Mammary epithelial cell (primary cell): ENCODE measurements at regions not wholly inside any gene's neighbourhood (a gene's known extent, or its start where the extent isn't known, plus 50 kb on each side); places are given as distances from the start of the nearest gene placed in this dataset.

Source experiments
- EZH2 ChIP-seq: IDR thresholded peaks from 2 replicates; pipeline ENCODE4 v1.6.1; 2012; ENCODE audit warnings: low read length, inconsistent platforms, borderline replicate concordance
- TF ChIP-seq, protein P1 (sequence below), 2 donors: IDR thresholded peaks in 1 of 2; conservative IDR thresholded peaks in 1 of 2; 2 replicates each; pipeline ENCODE4 v1.5.1; 2011 to 2012; ENCODE audit warnings: inconsistent platforms in 2 of 2, low read length in 2 of 2, mild to moderate bottlenecking in 2 of 2, control low read depth in 1 of 2, low read depth in 1 of 2; ENCODE audit not compliant: insufficient read depth in 1 of 2; ENCODE audit errors: extremely low read depth in 1 of 2

DNA sequence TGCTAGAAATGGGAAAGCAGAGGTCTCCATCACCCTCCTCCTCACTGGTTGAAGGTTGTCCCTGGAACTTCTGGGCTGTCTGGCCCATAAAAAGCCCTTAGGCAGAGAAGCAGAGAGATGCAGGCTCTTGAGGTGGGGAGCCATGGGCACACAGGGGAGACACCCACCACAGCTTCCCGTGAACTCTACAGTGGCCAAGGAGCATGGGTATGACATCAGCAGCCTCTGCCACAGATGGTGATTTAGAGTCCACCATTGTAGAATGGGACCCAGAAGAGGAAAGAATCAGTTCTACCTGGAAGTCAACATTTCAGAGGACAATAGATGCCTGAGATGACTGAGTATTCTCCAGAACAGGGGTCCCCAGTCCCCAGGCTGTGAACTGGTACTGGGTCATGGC is 105.6 kb upstream of the LRRN1 start:
- TF ChIP-seq, protein P1, sequence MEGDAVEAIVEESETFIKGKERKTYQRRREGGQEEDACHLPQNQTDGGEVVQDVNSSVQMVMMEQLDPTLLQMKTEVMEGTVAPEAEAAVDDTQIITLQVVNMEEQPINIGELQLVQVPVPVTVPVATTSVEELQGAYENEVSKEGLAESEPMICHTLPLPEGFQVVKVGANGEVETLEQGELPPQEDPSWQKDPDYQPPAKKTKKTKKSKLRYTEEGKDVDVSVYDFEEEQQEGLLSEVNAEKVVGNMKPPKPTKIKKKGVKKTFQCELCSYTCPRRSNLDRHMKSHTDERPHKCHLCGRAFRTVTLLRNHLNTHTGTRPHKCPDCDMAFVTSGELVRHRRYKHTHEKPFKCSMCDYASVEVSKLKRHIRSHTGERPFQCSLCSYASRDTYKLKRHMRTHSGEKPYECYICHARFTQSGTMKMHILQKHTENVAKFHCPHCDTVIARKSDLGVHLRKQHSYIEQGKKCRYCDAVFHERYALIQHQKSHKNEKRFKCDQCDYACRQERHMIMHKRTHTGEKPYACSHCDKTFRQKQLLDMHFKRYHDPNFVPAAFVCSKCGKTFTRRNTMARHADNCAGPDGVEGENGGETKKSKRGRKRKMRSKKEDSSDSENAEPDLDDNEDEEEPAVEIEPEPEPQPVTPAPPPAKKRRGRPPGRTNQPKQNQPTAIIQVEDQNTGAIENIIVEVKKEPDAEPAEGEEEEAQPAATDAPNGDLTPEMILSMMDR (conservative IDR thresholded peaks at IDR 0.05 in 1 of 2, IDR thresholded peaks at IDR 0.05 in 1 of 2; ENCODE audit: extremely low read depth in 1 of 2, insufficient read depth in 1 of 2, low read depth in 1 of 2, low read length in 2 of 2), result no peak
- no peak for TF ChIP-seq EZH2
